HepG2 (cell line): ENCODE measurements at regions not wholly inside any gene's neighbourhood (a gene's known extent, or its start where the extent isn't known, plus 50 kb on each side); places are given as distances from the start of the nearest gene placed in this dataset.

ENCODE experiments used
- ATAC-seq: fragments of 200-7000 bp; cut with Tn5 transposase; 3 replicates; pipeline ENCODE4 v1.9.1; 2020; ENCODE audit warnings: mild to moderate bottlenecking, moderate library complexity
- BruUV-seq: library from RNA; stranded (reverse); fragments of 400-500 nt; replicated peaks from 2 replicates; lab custom pipeline; 2021; lab: Mats Ljungman, UMichigan
- CTCF ChIA-PET: fragments of 300-600 bp; formaldehyde crosslinking; extraction: SDS; loops from one replicate; lab custom pipeline; 2021; ENCODE audit warnings: low total read pairs, inconsistent platforms, low intra/inter-chr PET ratio; lab: Yijun Ruan, JAX
- POLR2A ChIA-PET: fragments of 350-600 bp; sonication (Branson Sonifier 250); formaldehyde crosslinking; loops from one replicate; lab custom pipeline; 2020; ENCODE audit warnings: antibody characterized with exemption, inconsistent platforms; lab: Yijun Ruan, JAX
- DNase-seq: peaks from one replicate; pipeline ENCODE4 v3.0.0-alpha.2; 2015; ENCODE audit warnings: low spot score
- FAIRE-seq: peaks from 3 replicates; lab custom pipeline; 2011; peaks lifted over from hg19 to GRCh38; lab: Jason Lieb, UNC
- H2AFZ ChIP-seq: one replicate; pipeline ENCODE4 v1.6.1; 2011; ENCODE audit warnings: low read length, inconsistent platforms
- H3K27ac ChIP-seq: fragments of 300-600 bp; 3 replicates; pipeline ENCODE4 v1.8.0; 2011; ENCODE audit warnings: mixed run types, mild to moderate bottlenecking, mixed read lengths, low read length, inconsistent platforms; ENCODE audit not compliant: insufficient read depth; ENCODE audit errors: extremely low read length
- H3K27me3 ChIP-seq, 2 experiments: fragments of 200-600 bp in 1 of 2; 2 replicates in 1 of 2; 3 replicates in 1 of 2; pipeline versions ENCODE4 v1.6.0 to v1.8.0; 2011; ENCODE audit warnings: low read length in 2 of 2, mild to moderate bottlenecking in 2 of 2, moderate library complexity in 2 of 2, inconsistent platforms in 1 of 2; ENCODE audit not compliant: insufficient read depth in 2 of 2, control insufficient read depth in 1 of 2
- H3K36me3 ChIP-seq, 2 experiments: fragments of 200-600 bp in 1 of 2; replicated peaks in 1 of 2; 2 replicates in 1 of 2; 3 replicates in 1 of 2; pipeline versions ENCODE4 v1.5.1 to v1.8.0; 2011; ENCODE audit warnings: low read length in 2 of 2, inconsistent platforms in 1 of 2; ENCODE audit not compliant: insufficient read depth in 2 of 2, control insufficient read depth in 1 of 2
- H3K4me1 ChIP-seq: 2 replicates; pipeline ENCODE4 v1.5.1; 2012; ENCODE audit warnings: low read length, inconsistent platforms; ENCODE audit not compliant: insufficient read depth
- H3K4me2 ChIP-seq: 2 replicates; pipeline ENCODE4 v1.6.0; 2011; ENCODE audit warnings: low read depth, low read length, inconsistent platforms
- H3K4me3 ChIP-seq, 3 experiments: fragments of 200-600 bp in 1 of 3; sonication (generic), shearing (Covaris generic) in 1 of 3; replicated peaks in 1 of 3; 2 replicates each; pipeline ENCODE4 v1.5.1; 2011 to 2016; ENCODE audit warnings: low read length in 3 of 3, inconsistent platforms in 2 of 3, low read depth in 2 of 3, mild to moderate bottlenecking in 2 of 3, control low read depth in 1 of 3, mixed read lengths in 1 of 3; ENCODE audit not compliant: insufficient read depth in 1 of 3
- H3K79me2 ChIP-seq: one replicate; pipeline ENCODE4 v1.6.1; 2011; ENCODE audit warnings: low read length, inconsistent platforms; ENCODE audit not compliant: insufficient read depth
- H3K9ac ChIP-seq: 2 replicates; pipeline ENCODE4 v1.6.0; 2011; ENCODE audit warnings: mild to moderate bottlenecking, low read depth, low read length, inconsistent platforms; ENCODE audit not compliant: insufficient read depth
- H3K9me3 ChIP-seq: 2 replicates; pipeline ENCODE4 v1.5.1; 2012; ENCODE audit warnings: mild to moderate bottlenecking, low read length
- H4K20me1 ChIP-seq: 2 replicates; pipeline ENCODE4 v1.6.0; 2011; ENCODE audit warnings: inconsistent platforms, mild to moderate bottlenecking, low read length, moderate library complexity; ENCODE audit not compliant: insufficient read depth
- GATAD2A ChIP-seq: IDR thresholded peaks from 2 replicates; pipeline ENCODE4 v1.6.1; 2016
- LCORL ChIP-seq, 2 experiments: fragments of 450-650 bp in 1 of 2; sonication (generic) in 1 of 2; formaldehyde crosslinking in 1 of 2; IDR thresholded peaks; 2 replicates each; pipeline versions ENCODE4 v1.5.0 to v1.6.1; 2017 to 2020; ENCODE audit warnings: antibody characterized with exemption in 1 of 2, missing genetic modification reagents in 1 of 2
- NFIC ChIP-seq: IDR thresholded peaks from 2 replicates; pipeline ENCODE4 v1.6.1; 2012; ENCODE audit warnings: mild to moderate bottlenecking, low read length, inconsistent platforms
- STAG1 ChIP-seq: sonication (generic); formaldehyde crosslinking; IDR thresholded peaks from 2 replicates; pipeline ENCODE4 v1.4.0; 2020; ENCODE audit warnings: missing genetic modification reagents
- YEATS4 ChIP-seq: sonication (generic); formaldehyde crosslinking; IDR thresholded peaks from 2 replicates; pipeline ENCODE4 v1.4.0; 2020; ENCODE audit warnings: missing genetic modification reagents, borderline replicate concordance
- YY1 ChIP-seq: IDR thresholded peaks from 2 replicates; pipeline ENCODE4 v1.6.1; 2011; ENCODE audit warnings: low read length, low read depth, moderate library complexity, mild to moderate bottlenecking; ENCODE audit not compliant: insufficient read depth, insufficient replicate concordance
- ZBTB10 ChIP-seq: sonication (generic); formaldehyde crosslinking; IDR thresholded peaks from 2 replicates; pipeline ENCODE4 v1.4.0; 2020; ENCODE audit warnings: missing genetic modification reagents, borderline replicate concordance
- ZKSCAN5 ChIP-seq: sonication (generic); formaldehyde crosslinking; IDR thresholded peaks from 2 replicates; pipeline ENCODE4 v1.5.1; 2020; ENCODE audit warnings: mild to moderate bottlenecking, missing genetic modification reagents
- ZNF331 ChIP-seq: sonication (generic); formaldehyde crosslinking; IDR thresholded peaks from 2 replicates; pipeline ENCODE4 v1.4.0; 2020; ENCODE audit warnings: missing genetic modification reagents
- ZNF337 ChIP-seq: sonication (generic); formaldehyde crosslinking; IDR thresholded peaks from 2 replicates; pipeline ENCODE4 v1.5.1; 2020; ENCODE audit warnings: missing genetic modification reagents, low read depth, mild to moderate bottlenecking, borderline replicate concordance
- WGBS: methylation state at CpG from one replicate; pipeline ENCODE4 v1.1.6; 2017; ENCODE audit warnings: low lambda C conversion rate; 5-methylcytosine and 5-hydroxymethylcytosine counted together
- in situ Hi-C: cut with HindIII; loops from 2 replicates; pipeline ENCODE4 v1.10.0; 2017; ENCODE audit warnings: low pct_unique_long_range_greater_than_20kb; ENCODE audit not compliant: extremely low pct_ligation_motif_present
- intact Hi-C: fragments of 100-400 bp; cut with micrococcal nuclease; formaldehyde crosslinking; loops from one replicate; pipeline ENCODE4 v1.10.0; 2022; ENCODE audit not compliant: unreplicated experiment
- TF ChIP-seq, protein P1 (sequence below), 2 experiments: fragments of 450-650 bp in 1 of 2; sonication (generic) in 1 of 2; formaldehyde crosslinking; IDR thresholded peaks; 2 replicates each; pipeline versions ENCODE4 v1.5.0 to v1.8.0; 2020 to 2022; ENCODE audit warnings: mild to moderate bottlenecking in 1 of 2, missing genetic modification reagents in 1 of 2
- TF ChIP-seq, protein P2 (sequence below): sonication (generic); formaldehyde crosslinking; IDR thresholded peaks from 2 replicates; pipeline ENCODE4 v1.5.1; 2020; ENCODE audit warnings: mild to moderate bottlenecking, missing genetic modification reagents, borderline replicate concordance
- TF ChIP-seq, protein P3 (sequence below): sonication (generic); IDR thresholded peaks from 2 replicates; pipeline ENCODE4 v1.6.1; 2016; ENCODE audit warnings: low read depth, borderline replicate concordance

DNA sequence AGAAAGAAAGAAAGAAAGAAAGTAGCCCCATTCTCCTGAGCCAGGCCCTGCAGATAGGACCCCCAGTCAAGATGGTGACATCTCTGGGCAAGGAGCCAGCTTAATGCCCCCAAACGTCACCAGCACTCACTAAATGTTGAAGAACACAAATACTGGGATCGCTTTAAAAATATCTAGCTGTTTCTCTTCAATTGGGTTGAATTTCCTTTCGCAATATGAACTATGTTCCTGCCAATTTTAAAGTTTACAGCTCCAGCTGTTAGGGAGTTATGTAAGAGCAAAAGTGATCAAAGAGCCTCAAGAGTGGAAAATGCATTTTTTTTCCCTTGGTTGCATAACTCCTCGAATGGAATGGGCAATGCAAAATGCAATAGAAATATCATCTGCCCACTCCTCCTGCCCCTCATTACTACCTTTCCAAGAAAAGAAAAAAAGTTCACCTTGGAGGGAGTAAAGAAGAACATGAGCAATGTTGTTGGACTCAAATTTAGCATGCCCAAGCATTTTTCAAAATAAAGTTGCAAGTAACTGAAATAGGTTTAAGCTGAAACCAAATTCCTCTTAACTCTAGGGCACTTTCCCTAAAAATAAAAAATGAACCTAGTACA is 244.2 kb upstream of the PIK3R1 start:
- DNase-seq = peak; percentile 48
- H3K9me3 ChIP-seq = no peaks in the 10 kb centered on the region
- ChIA-PET CTCF (no interaction called here), POLR2A (interaction anchor here (1.2 to 1.3 kb wide), 3 partner anchors 171 to 245 kb away, joined by 3 to 4 read pairs (median 3); partner anchors contain the start of gene PIK3R1)
- no peak overlapping the region; the same call in 1 of the 2 replicates for H3K4me2 ChIP-seq
- H3K4me1 ChIP-seq = peaks cover 22% of the 10 kb centered on the region
- no peaks in the 10 kb centered on the region for H4K20me1 ChIP-seq
- in situ Hi-C loops = no loop called here
- H2AFZ ChIP-seq = no peak overlapping the region
- BruUV-seq = no TSS peak
- 5% methylated on average over 4 of the region's 4 CpGs for WGBS
- intact Hi-C loops = no loop called here
- no peak overlapping the region for H3K9ac ChIP-seq
- no peak overlapping the region for H3K4me3 ChIP-seq
- H3K27ac ChIP-seq = no peak overlapping the region
- no peaks in the 10 kb centered on the region for H3K27me3 ChIP-seq
- FAIRE-seq = no peak
- H3K36me3 ChIP-seq = no peaks in the 10 kb centered on the region
- no peak for ATAC-seq
- H3K79me2 ChIP-seq = no peaks in the 10 kb centered on the region
- TF ChIP-seq ZBTB10 (0 out of 2 replicates have a peak, but pooled peaks have one; percentile 30), YEATS4 (CRISPR knock-in tag) (0 out of 2 replicates have a peak, but pooled peaks have one; percentile 44), GATAD2A (peak; percentile 81), ZNF331 (CRISPR knock-in tag) (peak; percentile 66; the same call in 1 of the 2 replicates), YY1 (no peak), LCORL (IDR thresholded peaks at IDR 0.05) (no peak), LCORL (CRISPR knock-in tag; IDR thresholded peaks at IDR 0.05) (0 out of 2 replicates have a peak, but pooled peaks have one; percentile 39), ZKSCAN5 (CRISPR knock-in tag) (no peak), ZNF337 (CRISPR knock-in tag) (no peak), STAG1 (peak; percentile 23; the same call in 1 of the 2 replicates), NFIC (peak; percentile 38; the same call in 1 of the 2 replicates)
- TF ChIP-seq, protein P1, sequence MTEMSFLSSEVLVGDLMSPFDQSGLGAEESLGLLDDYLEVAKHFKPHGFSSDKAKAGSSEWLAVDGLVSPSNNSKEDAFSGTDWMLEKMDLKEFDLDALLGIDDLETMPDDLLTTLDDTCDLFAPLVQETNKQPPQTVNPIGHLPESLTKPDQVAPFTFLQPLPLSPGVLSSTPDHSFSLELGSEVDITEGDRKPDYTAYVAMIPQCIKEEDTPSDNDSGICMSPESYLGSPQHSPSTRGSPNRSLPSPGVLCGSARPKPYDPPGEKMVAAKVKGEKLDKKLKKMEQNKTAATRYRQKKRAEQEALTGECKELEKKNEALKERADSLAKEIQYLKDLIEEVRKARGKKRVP (CRISPR knock-in tag; IDR thresholded peaks at IDR 0.05) = peak in 1 of 2 experiments; percentile 69; a peak in 2 of 4 replicates
- TF ChIP-seq, protein P2, sequence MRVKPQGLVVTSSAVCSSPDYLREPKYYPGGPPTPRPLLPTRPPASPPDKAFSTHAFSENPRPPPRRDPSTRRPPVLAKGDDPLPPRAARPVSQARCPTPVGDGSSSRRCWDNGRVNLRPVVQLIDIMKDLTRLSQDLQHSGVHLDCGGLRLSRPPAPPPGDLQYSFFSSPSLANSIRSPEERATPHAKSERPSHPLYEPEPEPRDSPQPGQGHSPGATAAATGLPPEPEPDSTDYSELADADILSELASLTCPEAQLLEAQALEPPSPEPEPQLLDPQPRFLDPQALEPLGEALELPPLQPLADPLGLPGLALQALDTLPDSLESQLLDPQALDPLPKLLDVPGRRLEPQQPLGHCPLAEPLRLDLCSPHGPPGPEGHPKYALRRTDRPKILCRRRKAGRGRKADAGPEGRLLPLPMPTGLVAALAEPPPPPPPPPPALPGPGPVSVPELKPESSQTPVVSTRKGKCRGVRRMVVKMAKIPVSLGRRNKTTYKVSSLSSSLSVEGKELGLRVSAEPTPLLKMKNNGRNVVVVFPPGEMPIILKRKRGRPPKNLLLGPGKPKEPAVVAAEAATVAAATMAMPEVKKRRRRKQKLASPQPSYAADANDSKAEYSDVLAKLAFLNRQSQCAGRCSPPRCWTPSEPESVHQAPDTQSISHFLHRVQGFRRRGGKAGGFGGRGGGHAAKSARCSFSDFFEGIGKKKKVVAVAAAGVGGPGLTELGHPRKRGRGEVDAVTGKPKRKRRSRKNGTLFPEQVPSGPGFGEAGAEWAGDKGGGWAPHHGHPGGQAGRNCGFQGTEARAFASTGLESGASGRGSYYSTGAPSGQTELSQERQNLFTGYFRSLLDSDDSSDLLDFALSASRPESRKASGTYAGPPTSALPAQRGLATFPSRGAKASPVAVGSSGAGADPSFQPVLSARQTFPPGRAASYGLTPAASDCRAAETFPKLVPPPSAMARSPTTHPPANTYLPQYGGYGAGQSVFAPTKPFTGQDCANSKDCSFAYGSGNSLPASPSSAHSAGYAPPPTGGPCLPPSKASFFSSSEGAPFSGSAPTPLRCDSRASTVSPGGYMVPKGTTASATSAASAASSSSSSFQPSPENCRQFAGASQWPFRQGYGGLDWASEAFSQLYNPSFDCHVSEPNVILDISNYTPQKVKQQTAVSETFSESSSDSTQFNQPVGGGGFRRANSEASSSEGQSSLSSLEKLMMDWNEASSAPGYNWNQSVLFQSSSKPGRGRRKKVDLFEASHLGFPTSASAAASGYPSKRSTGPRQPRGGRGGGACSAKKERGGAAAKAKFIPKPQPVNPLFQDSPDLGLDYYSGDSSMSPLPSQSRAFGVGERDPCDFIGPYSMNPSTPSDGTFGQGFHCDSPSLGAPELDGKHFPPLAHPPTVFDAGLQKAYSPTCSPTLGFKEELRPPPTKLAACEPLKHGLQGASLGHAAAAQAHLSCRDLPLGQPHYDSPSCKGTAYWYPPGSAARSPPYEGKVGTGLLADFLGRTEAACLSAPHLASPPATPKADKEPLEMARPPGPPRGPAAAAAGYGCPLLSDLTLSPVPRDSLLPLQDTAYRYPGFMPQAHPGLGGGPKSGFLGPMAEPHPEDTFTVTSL (CRISPR knock-in tag) = peak; percentile 92
- TF ChIP-seq, protein P3, sequence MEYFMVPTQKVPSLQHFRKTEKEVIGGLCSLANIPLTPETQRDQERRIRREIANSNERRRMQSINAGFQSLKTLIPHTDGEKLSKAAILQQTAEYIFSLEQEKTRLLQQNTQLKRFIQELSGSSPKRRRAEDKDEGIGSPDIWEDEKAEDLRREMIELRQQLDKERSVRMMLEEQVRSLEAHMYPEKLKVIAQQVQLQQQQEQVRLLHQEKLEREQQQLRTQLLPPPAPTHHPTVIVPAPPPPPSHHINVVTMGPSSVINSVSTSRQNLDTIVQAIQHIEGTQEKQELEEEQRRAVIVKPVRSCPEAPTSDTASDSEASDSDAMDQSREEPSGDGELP = peak; percentile 95
